H1 (cell line): ENCODE measurements at regions not wholly inside any gene's neighbourhood (a gene's known extent, or its start where the extent isn't known, plus 50 kb on each side); places are given as distances from the start of the nearest gene placed in this dataset.

Experiments
- CTCF ChIA-PET: fragments of 300-600 bp; sonication (Branson Sonifier 250); formaldehyde crosslinking; loops from one replicate; lab custom pipeline; 2021; ENCODE audit not compliant: partially characterized antibody; lab: Charles Lee
- POLR2A ChIA-PET: fragments of 300-600 bp; sonication (Branson Sonifier 250); formaldehyde crosslinking; loops from one replicate; lab custom pipeline; 2021; ENCODE audit warnings: inconsistent platforms; ENCODE audit not compliant: partially characterized antibody; lab: Charles Lee
- DNase-seq, 2 experiments: peaks; one replicate each; pipeline versions ENCODE4 v3.0.0 to v3.0.0-alpha.2; 2010 to 2022; ENCODE audit warnings: low spot score in 2 of 2, low read depth in 1 of 2, mixed read lengths in 1 of 2
- FAIRE-seq: peaks from 2 replicates; lab custom pipeline; 2011; peaks lifted over from hg19 to GRCh38; lab: Jason Lieb, UNC
- H2AFZ ChIP-seq: 2 replicates; pipeline ENCODE4 v1.8.1; 2012; ENCODE audit warnings: low read length, inconsistent platforms
- H2AK5ac ChIP-seq: 2 replicates; pipeline ENCODE4 v1.6.1; 2013; ENCODE audit warnings: low read depth, low read length
- H2BK120ac ChIP-seq: replicated peaks from 2 replicates; pipeline ENCODE3; 2013; ENCODE audit warnings: low read depth, low read length, inconsistent platforms
- H2BK12ac ChIP-seq: 2 replicates; pipeline ENCODE4 v1.6.1; 2013; ENCODE audit warnings: low read depth, low read length
- H2BK15ac ChIP-seq: 2 replicates; pipeline ENCODE4 v1.6.1; 2013; ENCODE audit warnings: low read length
- H2BK20ac ChIP-seq: 2 replicates; pipeline ENCODE4 v1.6.1; 2013; ENCODE audit warnings: low read length
- H2BK5ac ChIP-seq: 2 replicates; pipeline ENCODE4 v1.6.1; 2013; ENCODE audit warnings: low read depth, low read length
- H3K14ac ChIP-seq: 2 replicates; pipeline ENCODE4 v1.6.1; 2013; ENCODE audit warnings: inconsistent platforms; ENCODE audit not compliant: insufficient read length
- H3K18ac ChIP-seq: 2 replicates; pipeline ENCODE4 v1.6.1; 2013; ENCODE audit warnings: low read length; ENCODE audit errors: extremely low read depth
- H3K23ac ChIP-seq: 2 replicates; pipeline ENCODE4 v1.6.1; 2013; ENCODE audit warnings: inconsistent platforms; ENCODE audit not compliant: insufficient read length
- H3K23me2 ChIP-seq: 2 replicates; pipeline ENCODE4 v1.6.1; 2013; ENCODE audit warnings: low read depth, low read length
- H3K27ac ChIP-seq: 2 replicates; pipeline ENCODE4 v1.6.1; 2011; ENCODE audit warnings: low read depth, low read length, inconsistent platforms
- H3K27me3 ChIP-seq, 4 experiments: replicated peaks in 1 of 4; 1 replicate in 1 of 4; 2 replicates in 3 of 4; pipeline versions ENCODE4 v1.6.1 to v1.8.1; 2011 to 2013; ENCODE audit warnings: low read length in 3 of 4, mild to moderate bottlenecking in 3 of 4, inconsistent platforms in 2 of 4, mixed read lengths in 2 of 4, moderate library complexity in 1 of 4; ENCODE audit not compliant: control insufficient read depth in 3 of 4, insufficient read depth in 3 of 4; ENCODE audit errors: extremely low read depth in 1 of 4
- H3K36me3 ChIP-seq, 4 experiments: 2 replicates each; pipeline versions ENCODE4 v1.6.1 to v1.8.1; 2011 to 2013; ENCODE audit warnings: mild to moderate bottlenecking in 4 of 4, low read length in 3 of 4, moderate library complexity in 2 of 4, control low read depth in 1 of 4, inconsistent platforms in 1 of 4; ENCODE audit not compliant: insufficient read depth in 4 of 4, control insufficient read depth in 2 of 4
- H3K4ac ChIP-seq: replicated peaks from 2 replicates; pipeline ENCODE3; 2013; ENCODE audit warnings: low read length, low read depth, mixed read lengths, inconsistent platforms; ENCODE audit not compliant: insufficient read length
- H3K4me1 ChIP-seq, 4 experiments: replicated peaks in 1 of 4; 1 replicate in 1 of 4; 2 replicates in 3 of 4; pipeline versions ENCODE4 v1.6.1 to v1.8.1; 2011 to 2013; ENCODE audit warnings: low read length in 3 of 4, inconsistent platforms in 2 of 4, mixed read lengths in 1 of 4; ENCODE audit not compliant: insufficient read depth in 4 of 4, control insufficient read depth in 3 of 4
- H3K4me2 ChIP-seq, 2 experiments: 2 replicates each; pipeline versions ENCODE4 v1.6.1 to v1.8.1; 2011 to 2013; ENCODE audit warnings: low read depth in 2 of 2, low read length in 2 of 2, control low read depth in 1 of 2, inconsistent platforms in 1 of 2, mild to moderate bottlenecking in 1 of 2; ENCODE audit not compliant: insufficient read depth in 1 of 2
- H3K4me3 ChIP-seq, 4 experiments: fragments of 200-600, 300-600 bp in 1 of 4; sonication (generic), shearing (Covaris generic), sonication (Bioruptor Twin) in 1 of 4; 2 replicates each; pipeline versions ENCODE4 v1.5.1 to v1.8.1; 2011 to 2016; ENCODE audit warnings: low read length in 4 of 4, low read depth in 3 of 4, control low read depth in 2 of 4, inconsistent platforms in 2 of 4, mild to moderate bottlenecking in 2 of 4, mixed read lengths in 1 of 4, moderate library complexity in 1 of 4; ENCODE audit not compliant: insufficient read depth in 2 of 4; ENCODE audit errors: extremely low read depth in 1 of 4
- H3K56ac ChIP-seq: replicated peaks from 2 replicates; pipeline ENCODE3; 2013; ENCODE audit warnings: low read depth, mild to moderate bottlenecking, mixed read lengths, low read length, inconsistent platforms; ENCODE audit not compliant: insufficient read length
- H3K79me1 ChIP-seq: 2 replicates; pipeline ENCODE4 v1.6.1; 2013; ENCODE audit warnings: low read depth, low read length, control low read depth
- H3K79me2 ChIP-seq, 2 experiments: 2 replicates each; pipeline versions ENCODE4 v1.6.1 to v1.8.1; 2012 to 2013; ENCODE audit warnings: low read length in 2 of 2, mild to moderate bottlenecking in 2 of 2, inconsistent platforms in 1 of 2; ENCODE audit not compliant: insufficient read depth in 2 of 2, control insufficient read depth in 1 of 2
- H3K9ac ChIP-seq, 4 experiments: replicated peaks in 1 of 4; 1 replicate in 1 of 4; 2 replicates in 3 of 4; pipeline versions ENCODE4 v1.6.1 to v1.8.1; 2011 to 2013; ENCODE audit warnings: low read depth in 3 of 4, low read length in 3 of 4, control low read depth in 2 of 4, mild to moderate bottlenecking in 2 of 4, moderate library complexity in 2 of 4, inconsistent platforms in 1 of 4; ENCODE audit errors: extremely low read depth in 1 of 4
- H3K9me3 ChIP-seq, 2 experiments: 2 replicates each; pipeline versions ENCODE4 v1.6.1 to v1.8.1; 2012 to 2013; ENCODE audit warnings: mild to moderate bottlenecking in 2 of 2, moderate library complexity in 2 of 2, control low read depth in 1 of 2, inconsistent platforms in 1 of 2, low read depth in 1 of 2, low read length in 1 of 2, mixed read lengths in 1 of 2; ENCODE audit not compliant: insufficient read depth in 2 of 2
- H4K20me1 ChIP-seq, 2 experiments: replicated peaks in 1 of 2; 2 replicates each; pipeline versions ENCODE3 to v1.8.1; 2011 to 2013; ENCODE audit warnings: inconsistent platforms in 2 of 2, low read length in 2 of 2, mild to moderate bottlenecking in 1 of 2; ENCODE audit not compliant: insufficient read depth in 2 of 2, control insufficient read depth in 1 of 2
- H4K5ac ChIP-seq: 2 replicates; pipeline ENCODE4 v1.6.1; 2013; ENCODE audit warnings: low read length, low read depth, mixed read lengths, inconsistent platforms; ENCODE audit not compliant: insufficient read length
- H4K8ac ChIP-seq: 2 replicates; pipeline ENCODE4 v1.8.0; 2013; ENCODE audit warnings: mild to moderate bottlenecking, moderate library complexity, low read length, inconsistent platforms; ENCODE audit not compliant: insufficient read depth; ENCODE audit errors: extremely low read depth
- H4K91ac ChIP-seq: replicated peaks from 2 replicates; pipeline ENCODE3; 2013; ENCODE audit warnings: low read length, mixed read lengths, inconsistent platforms; ENCODE audit not compliant: insufficient read length
- BRCA1 ChIP-seq: IDR thresholded peaks from 2 replicates; pipeline ENCODE4 v1.6.1; 2012; ENCODE audit warnings: low read depth, low read length, improper control_type of control experiment
- CHD2 ChIP-seq: IDR thresholded peaks from 2 replicates; pipeline ENCODE4 v1.6.1; 2012; ENCODE audit warnings: low read length, improper control_type of control experiment
- FOSL1 ChIP-seq: IDR thresholded peaks from 2 replicates; pipeline ENCODE4 v1.6.1; 2011; ENCODE audit warnings: mild to moderate bottlenecking, low read depth, low read length, moderate library complexity; ENCODE audit not compliant: insufficient read depth
- GABPA ChIP-seq: IDR thresholded peaks from 2 replicates; pipeline ENCODE4 v1.6.1; 2011; ENCODE audit warnings: mild to moderate bottlenecking, low read length, moderate library complexity, borderline replicate concordance; ENCODE audit not compliant: insufficient read depth
- HDAC2 ChIP-seq, 2 experiments: fragments of 300-600 bp in 1 of 2; sonication (generic) in 1 of 2; IDR thresholded peaks; 2 replicates each; pipeline ENCODE4 v1.6.1; 2011 to 2012; ENCODE audit warnings: low read depth in 2 of 2, low read length in 2 of 2, mild to moderate bottlenecking in 2 of 2, moderate library complexity in 2 of 2, borderline replicate concordance in 1 of 2, inconsistent platforms in 1 of 2
- JUND ChIP-seq: IDR thresholded peaks from 2 replicates; pipeline ENCODE4 v1.6.1; 2011; ENCODE audit warnings: mild to moderate bottlenecking, improper control_type of control experiment, low read length
- NANOG ChIP-seq: IDR thresholded peaks from 2 replicates; pipeline ENCODE4 v1.6.1; 2011; ENCODE audit warnings: low read length, low read depth, mild to moderate bottlenecking, inconsistent platforms; ENCODE audit not compliant: insufficient read depth, poor library complexity, severe bottlenecking
- SAP30 ChIP-seq: fragments of 300-600 bp; sonication (generic); IDR thresholded peaks from 2 replicates; pipeline ENCODE4 v1.7.1; 2012; ENCODE audit warnings: low read length, moderate library complexity, mild to moderate bottlenecking, inconsistent platforms; ENCODE audit not compliant: insufficient read depth, insufficient replicate concordance
- SIN3A ChIP-seq, 2 experiments: IDR thresholded peaks in 1 of 2; conservative IDR thresholded peaks in 1 of 2; 2 replicates each; pipeline ENCODE4 v1.6.1; 2011 to 2012; ENCODE audit warnings: low read length in 2 of 2, improper control_type of control experiment in 1 of 2, low read depth in 1 of 2, mild to moderate bottlenecking in 1 of 2
- SIX5 ChIP-seq: IDR thresholded peaks from 2 replicates; pipeline ENCODE4 v1.6.1; 2011; ENCODE audit warnings: mild to moderate bottlenecking, low read depth, low read length
- SP1 ChIP-seq: IDR thresholded peaks from 2 replicates; pipeline ENCODE4 v1.6.1; 2011; ENCODE audit warnings: low read depth, low read length
- SRF ChIP-seq: IDR thresholded peaks from 2 replicates; pipeline ENCODE4 v1.6.1; 2011; ENCODE audit warnings: mild to moderate bottlenecking, low read depth, low read length, moderate library complexity
- TEAD4 ChIP-seq: IDR thresholded peaks from 2 replicates; pipeline ENCODE4 v1.6.1; 2012; ENCODE audit warnings: low read depth, low read length, inconsistent platforms, mixed read lengths
- YY1 ChIP-seq: IDR thresholded peaks from 2 replicates; pipeline ENCODE4 v1.6.1; 2011; ENCODE audit warnings: low read depth, mild to moderate bottlenecking, low read length

DNA sequence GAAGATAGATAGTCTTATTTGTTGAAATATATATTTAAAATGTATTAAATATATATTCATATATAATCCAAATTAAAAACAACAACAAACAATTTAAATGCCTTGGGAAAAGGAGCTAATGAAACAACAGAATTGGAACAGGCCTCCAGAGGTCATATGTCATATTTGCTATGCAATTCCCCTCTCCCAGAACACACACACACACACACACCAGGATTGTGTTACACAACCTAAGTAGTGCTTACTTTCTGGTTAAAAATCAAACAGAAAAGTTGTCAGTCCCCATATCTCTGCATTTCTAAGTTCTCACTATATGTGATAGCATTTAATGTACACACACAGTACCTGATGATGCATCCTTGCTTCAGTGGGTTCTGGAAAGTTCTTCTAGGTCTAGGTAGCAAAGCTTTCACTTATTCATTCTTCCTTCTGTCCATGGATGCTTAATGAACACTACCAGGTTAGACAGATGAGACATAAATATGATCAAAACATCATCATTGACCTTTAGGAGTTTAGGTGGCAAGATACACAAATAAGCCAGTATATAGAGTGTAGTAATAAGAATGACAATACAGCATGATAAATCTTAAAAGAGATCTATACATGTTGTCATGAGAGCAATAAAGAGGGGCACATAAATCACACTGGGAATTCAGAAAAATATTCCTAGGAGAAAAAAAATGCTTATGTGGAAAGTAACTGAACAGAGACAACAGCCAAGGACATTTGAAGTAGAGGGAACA is 662.8 kb downstream of the PTPRC start:
- Histone ChIP-seq H4K5ac (no peak overlapping the region), H3K9me3 (no peaks in the 10 kb centered on the region), H3K4me2 (no peak overlapping the region), H3K23ac (no peak overlapping the region), H3K27me3 (no peaks in the 10 kb centered on the region), H4K91ac (no peak overlapping the region), H2BK5ac (no peak overlapping the region), H3K56ac (no peak overlapping the region), H3K36me3 (no peaks in the 10 kb centered on the region), H3K18ac (no peak overlapping the region), H3K4me1 (peaks cover 0 to 3% (median 0%) of the 10 kb centered on the region in 4 experiments; a peak in 2 of 7 replicates), H2BK120ac (no peak overlapping the region), H2BK15ac (no peak overlapping the region), H3K14ac (no peak overlapping the region), H2BK12ac (no peak overlapping the region), H3K4me3 (no peak overlapping the region), H3K23me2 (no peaks in the 10 kb centered on the region), H2AK5ac (no peak overlapping the region), H3K4ac (no peak overlapping the region), H3K9ac (no peak overlapping the region), H4K8ac (no peak overlapping the region), H3K79me1 (no peaks in the 10 kb centered on the region), H4K20me1 (no peaks in the 10 kb centered on the region), H3K79me2 (no peaks in the 10 kb centered on the region), H2AFZ (no peak overlapping the region), H2BK20ac (no peak overlapping the region), H3K27ac (no peak overlapping the region)
- ChIA-PET CTCF (no interaction called here), POLR2A (no interaction called here)
- FAIRE-seq (no peak), DNase-seq (no peak)
- TF ChIP-seq JUND (no peak), TEAD4 (no peak), CHD2 (no peak), BRCA1 (no peak), YY1 (no peak), NANOG (no peak), SIN3A (conservative IDR thresholded peaks at IDR 0.05 in 1 of 2, IDR thresholded peaks at IDR 0.05 in 1 of 2; ENCODE audit: low read depth in 1 of 2, low read length in 2 of 2) (no peak), SIX5 (no peak), SAP30 (no peak), HDAC2 (IDR thresholded peaks at IDR 0.05; ENCODE audit: borderline replicate concordance in 1 of 2, low read depth in 2 of 2, low read length in 2 of 2) (no peak), GABPA (no peak), SRF (no peak), FOSL1 (no peak), SP1 (no peak)
